ENCODE measurements at regions not wholly inside any gene's neighbourhood (a gene's known extent, or its start where the extent isn't known, plus 50 kb on each side); places are given as distances from the start of the nearest gene placed in this dataset.

- TF ChIP-seq, protein P1, sequence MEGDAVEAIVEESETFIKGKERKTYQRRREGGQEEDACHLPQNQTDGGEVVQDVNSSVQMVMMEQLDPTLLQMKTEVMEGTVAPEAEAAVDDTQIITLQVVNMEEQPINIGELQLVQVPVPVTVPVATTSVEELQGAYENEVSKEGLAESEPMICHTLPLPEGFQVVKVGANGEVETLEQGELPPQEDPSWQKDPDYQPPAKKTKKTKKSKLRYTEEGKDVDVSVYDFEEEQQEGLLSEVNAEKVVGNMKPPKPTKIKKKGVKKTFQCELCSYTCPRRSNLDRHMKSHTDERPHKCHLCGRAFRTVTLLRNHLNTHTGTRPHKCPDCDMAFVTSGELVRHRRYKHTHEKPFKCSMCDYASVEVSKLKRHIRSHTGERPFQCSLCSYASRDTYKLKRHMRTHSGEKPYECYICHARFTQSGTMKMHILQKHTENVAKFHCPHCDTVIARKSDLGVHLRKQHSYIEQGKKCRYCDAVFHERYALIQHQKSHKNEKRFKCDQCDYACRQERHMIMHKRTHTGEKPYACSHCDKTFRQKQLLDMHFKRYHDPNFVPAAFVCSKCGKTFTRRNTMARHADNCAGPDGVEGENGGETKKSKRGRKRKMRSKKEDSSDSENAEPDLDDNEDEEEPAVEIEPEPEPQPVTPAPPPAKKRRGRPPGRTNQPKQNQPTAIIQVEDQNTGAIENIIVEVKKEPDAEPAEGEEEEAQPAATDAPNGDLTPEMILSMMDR (IDR thresholded peaks at IDR 0.05; ENCODE audit: insufficient read depth, low read depth, low read length, missing control alignments) = no peak
- no peak overlapping the region for H3K4me3 ChIP-seq (ENCODE audit: low read depth, low read length)
- DNase-seq (ENCODE audit: low read depth) = no peak
These were observed 50.5 kb upstream of the FBRSL1 start for GRCh38 chr12:132439333-132439904.

GRCh38 chr12:132438726-132439125, 51.2 kb upstream of the FBRSL1 start:
- DNase-seq (ENCODE audit: low read depth) = no peak
- H3K4me3 ChIP-seq (ENCODE audit: low read depth, low read length) = no peak overlapping the region
- TF ChIP-seq, protein P1 (IDR thresholded peaks at IDR 0.05; ENCODE audit: insufficient read depth, low read depth, low read length, missing control alignments) = no peak

DNA sequence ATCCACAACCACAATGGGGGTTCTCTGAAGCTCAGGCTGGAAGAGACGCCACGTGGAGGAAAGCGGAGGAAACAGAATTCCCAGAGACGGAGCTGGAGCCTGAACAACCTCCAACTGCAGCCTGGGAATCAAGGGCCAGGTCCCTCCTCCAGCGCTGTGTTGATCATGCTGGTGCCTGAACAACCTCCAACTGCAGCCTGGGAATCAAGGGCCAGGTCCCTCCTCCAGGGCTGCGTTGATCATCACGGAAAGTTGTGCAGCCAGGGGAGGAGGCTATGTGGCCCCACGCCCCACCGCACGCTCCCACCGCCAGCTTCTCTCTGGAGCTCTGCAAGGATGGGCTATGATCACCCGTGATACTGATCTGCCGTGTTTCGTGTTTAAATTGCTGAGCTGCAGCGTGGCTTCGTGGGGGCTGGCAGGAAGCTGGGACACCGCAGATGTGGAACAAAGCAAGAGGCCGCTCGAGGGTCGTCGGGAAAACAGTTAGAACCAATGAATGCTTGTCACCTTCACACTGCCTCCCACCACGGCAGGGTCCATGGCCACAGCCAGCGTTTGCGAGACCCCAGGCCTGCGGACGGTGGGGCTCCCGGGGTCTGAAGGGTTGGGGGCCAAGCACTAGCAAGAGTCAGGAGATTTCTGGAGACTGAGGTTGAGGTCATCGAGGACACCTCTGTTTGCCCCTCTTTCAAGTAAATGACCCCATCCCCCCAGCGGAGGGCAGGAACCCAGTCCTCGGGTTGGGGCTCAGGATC, 51.8 kb upstream of the FBRSL1 start:
- no peak overlapping the region for H3K4me3 ChIP-seq (ENCODE audit: low read depth, low read length)
- TF ChIP-seq, protein P1 (IDR thresholded peaks at IDR 0.05; ENCODE audit: insufficient read depth, low read depth, low read length, missing control alignments) = no peak
- DNase-seq (ENCODE audit: low read depth) = no peak

DNA sequence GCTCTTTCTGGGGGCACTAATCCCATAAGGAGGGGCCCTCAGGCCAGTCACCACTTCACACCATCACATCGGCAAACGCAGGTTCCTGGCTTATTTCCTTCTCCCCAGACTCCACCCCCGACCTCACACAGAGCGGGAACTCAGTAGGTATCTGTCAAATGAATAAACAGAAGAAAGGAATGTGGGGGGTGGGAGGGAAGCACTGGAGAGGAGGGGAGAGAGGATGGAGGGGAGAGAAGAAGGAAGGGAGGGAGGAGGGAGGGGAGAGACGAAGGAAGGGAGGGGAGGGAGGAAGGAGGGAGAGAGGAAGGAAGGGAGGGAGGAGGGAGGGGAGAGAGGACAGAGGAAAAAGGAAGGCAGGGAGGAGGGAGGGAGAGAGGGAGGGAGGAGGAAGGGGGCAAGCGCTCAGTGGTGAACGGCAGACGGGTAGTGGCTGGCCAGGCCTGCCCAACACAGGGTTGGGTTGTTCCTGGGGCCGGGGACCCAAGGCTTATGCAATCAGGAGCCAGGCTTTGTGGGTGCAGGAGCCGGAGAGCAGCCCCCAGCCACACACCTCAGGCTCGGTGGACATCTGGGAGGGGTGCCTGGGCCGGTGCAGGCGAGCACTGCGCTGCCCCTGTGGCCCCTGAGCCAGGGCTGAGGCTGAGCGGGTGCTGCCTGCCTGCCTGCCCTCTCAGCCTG, 52.6 kb upstream of the FBRSL1 start:
- DNase-seq (ENCODE audit: low read depth) = no peak
- no peak overlapping the region for H3K4me3 ChIP-seq (ENCODE audit: low read depth, low read length)
- TF ChIP-seq, protein P1 (IDR thresholded peaks at IDR 0.05; ENCODE audit: insufficient read depth, low read depth, low read length, missing control alignments) = no peak

DNA sequence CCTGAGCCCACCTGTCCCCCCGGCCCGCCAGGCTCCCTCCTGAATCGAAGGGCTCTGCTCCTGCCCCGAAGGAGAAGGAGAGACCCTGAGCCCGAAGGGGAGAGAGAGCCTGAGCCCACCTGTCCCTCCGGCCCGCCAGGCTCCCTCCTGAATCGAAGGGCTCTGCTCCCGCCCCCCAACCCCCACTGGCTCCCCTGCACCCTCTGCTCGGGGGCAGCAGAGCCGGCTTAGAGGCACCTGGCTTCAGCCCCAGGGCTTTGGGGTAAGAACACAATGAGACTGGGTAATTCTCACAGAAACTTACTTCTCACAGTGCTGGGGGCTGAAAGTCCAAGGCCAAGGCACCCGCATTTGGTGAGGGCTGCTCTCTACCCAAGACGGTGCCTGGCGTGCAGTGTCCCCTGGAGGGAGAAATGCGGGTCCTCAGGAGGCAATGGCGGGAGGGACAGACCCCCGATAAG, 53.1 kb upstream of the FBRSL1 start:
- DNase-seq (ENCODE audit: low read depth) = no peak
- H3K4me3 ChIP-seq (ENCODE audit: low read depth, low read length) = no peak overlapping the region
- TF ChIP-seq, protein P1 (IDR thresholded peaks at IDR 0.05; ENCODE audit: insufficient read depth, low read depth, low read length, missing control alignments) = no peak

DNA sequence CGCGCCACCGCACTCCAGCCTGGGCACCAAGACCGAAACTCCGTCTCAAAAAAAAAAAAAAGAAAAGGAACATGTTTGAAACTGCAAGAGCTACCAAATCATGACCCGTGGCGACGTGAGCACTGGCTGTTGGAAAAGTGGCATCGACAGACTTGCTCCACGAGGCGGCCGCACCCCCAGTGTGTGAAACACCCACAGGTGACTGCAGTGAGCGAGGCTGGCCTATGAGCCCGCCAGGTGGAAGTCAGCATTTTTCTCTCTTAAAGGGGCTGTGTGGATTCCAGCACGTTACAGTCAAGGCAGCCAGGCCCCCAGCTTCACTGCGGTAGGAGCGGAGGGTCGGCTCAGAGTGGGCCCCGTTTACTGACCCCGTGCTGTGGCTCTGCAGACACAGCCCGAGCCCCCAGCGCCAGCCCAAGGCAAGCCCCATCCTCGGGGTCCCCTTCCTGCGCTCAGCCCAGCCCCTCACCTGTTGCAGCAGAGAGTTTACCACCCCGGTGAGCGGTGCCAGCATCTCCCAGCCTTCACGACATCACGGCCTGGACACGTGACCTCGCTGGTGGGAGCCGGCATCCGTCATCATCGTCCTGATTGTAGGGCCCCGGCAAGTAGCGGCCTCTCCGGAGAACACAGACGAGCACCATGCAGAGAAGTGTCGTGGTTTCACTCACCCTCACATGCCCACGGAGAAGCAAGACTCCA, 54.3 kb upstream of the FBRSL1 start:
- TF ChIP-seq, protein P1 (IDR thresholded peaks at IDR 0.05; ENCODE audit: insufficient read depth, low read depth, low read length, missing control alignments) = no peak
- DNase-seq (ENCODE audit: low read depth) = no peak
- H3K4me3 ChIP-seq (ENCODE audit: low read depth, low read length) = no peak overlapping the region

Measured in GM12865 (cell line).